B cell (primary cell): ENCODE measurements at regions not wholly inside any gene's neighbourhood (a gene's known extent, or its start where the extent isn't known, plus 50 kb on each side); places are given as distances from the start of the nearest gene placed in this dataset.

Source experiments
- ATAC-seq: fragments of 200-7000 bp; cut with Tn5 transposase; one replicate; pipeline ENCODE4 v1.10.0; 2021; ENCODE audit warnings: low read depth, mild to moderate bottlenecking, moderate number of reproducible peaks, moderate library complexity
- CTCF ChIA-PET: fragments of 350-600 bp; sonication (Branson Sonifier 250); formaldehyde crosslinking; loops from one replicate; lab custom pipeline; 2021; ENCODE audit warnings: antibody characterized with exemption, inconsistent platforms; lab: Charles Lee
- POLR2A ChIA-PET: fragments of 350-600 bp; sonication (Branson Sonifier 250); formaldehyde crosslinking; loops from one replicate; lab custom pipeline; 2021; ENCODE audit warnings: antibody characterized with exemption; lab: Charles Lee
- DNase-seq: peaks from one replicate; pipeline ENCODE4 v3.0.0; 2013
- H2AFZ ChIP-seq: 2 replicates; pipeline ENCODE4 v1.6.1; 2012; ENCODE audit warnings: mild to moderate bottlenecking, low read depth, low read length; ENCODE audit not compliant: insufficient read depth, poor library complexity, severe bottlenecking
- H3K27ac ChIP-seq, 2 donors: 1 replicate in 1 of 2; 2 replicates in 1 of 2; pipeline ENCODE4 v1.5.1; 2012 to 2013; ENCODE audit warnings: low read length in 2 of 2, mild to moderate bottlenecking in 2 of 2, moderate library complexity in 1 of 2
- H3K27me3 ChIP-seq, 4 experiments: fragments of 200-600 bp in 1 of 4; sonication (generic) in 1 of 4; replicated peaks in 1 of 4; 1 replicate in 2 of 4; 2 replicates in 2 of 4; pipeline versions ENCODE4 v1.6.1 to v1.7.0; 2013 to 2016; ENCODE audit warnings: low read length in 3 of 4, mild to moderate bottlenecking in 2 of 4, mixed read lengths in 1 of 4, moderate library complexity in 1 of 4; ENCODE audit not compliant: insufficient read depth in 4 of 4, control insufficient read depth in 3 of 4; ENCODE audit errors: control extremely low read depth in 1 of 4
- H3K36me3 ChIP-seq, 2 experiments: replicated peaks in 1 of 2; 1 replicate in 1 of 2; 2 replicates in 1 of 2; pipeline versions ENCODE4 v1.6.1 to v1.7.1; 2013; ENCODE audit warnings: low read length in 1 of 2; ENCODE audit not compliant: insufficient read depth in 2 of 2, control insufficient read depth in 1 of 2; ENCODE audit errors: control extremely low read depth in 1 of 2, extremely low read depth in 1 of 2
- H3K4me1 ChIP-seq, 2 donors: fragments of 200-600 bp in 1 of 2; sonication (generic) in 1 of 2; 1 replicate in 1 of 2; 2 replicates in 1 of 2; pipeline versions ENCODE4 v1.5.1 to v1.6.1; 2013 to 2017; ENCODE audit warnings: low read length in 2 of 2; ENCODE audit not compliant: control insufficient read depth in 2 of 2, insufficient read depth in 2 of 2
- H3K4me2 ChIP-seq: replicated peaks from 2 replicates; pipeline ENCODE3; 2012; ENCODE audit warnings: mild to moderate bottlenecking, low read depth, low read length; ENCODE audit not compliant: poor library complexity, severe bottlenecking
- H3K4me3 ChIP-seq, 5 experiments: fragments of 200-600 bp in 1 of 5; sonication (generic) in 1 of 5; 1 replicate in 3 of 5; 2 replicates in 2 of 5; pipeline versions ENCODE4 v1.5.1 to v1.7.0; 2011 to 2016; ENCODE audit warnings: low read length in 4 of 5, mild to moderate bottlenecking in 4 of 5, low read depth in 2 of 5, control low read depth in 1 of 5, moderate library complexity in 1 of 5; ENCODE audit not compliant: insufficient read depth in 1 of 5; ENCODE audit errors: control extremely low read depth in 1 of 5, extremely low read depth in 1 of 5
- H3K79me2 ChIP-seq: fragments of 200-600 bp; sonication (generic); one replicate; pipeline ENCODE4 v1.6.0; 2016; ENCODE audit warnings: low read length; ENCODE audit not compliant: control insufficient read depth, insufficient read depth
- H3K9ac ChIP-seq: fragments of 200-600 bp; sonication (generic); 2 replicates; pipeline ENCODE4 v1.6.1; 2017; ENCODE audit warnings: mild to moderate bottlenecking, low read length, moderate library complexity
- H3K9me3 ChIP-seq, 3 donors: one replicate each; pipeline versions ENCODE4 v1.6.1 to v1.7.1; 2013; ENCODE audit warnings: low read length in 2 of 3; ENCODE audit not compliant: control insufficient read depth in 2 of 3, insufficient read depth in 1 of 3; ENCODE audit errors: control extremely low read depth in 1 of 3
- H4K20me1 ChIP-seq: 2 replicates; pipeline ENCODE4 v1.6.0; 2012; ENCODE audit warnings: mild to moderate bottlenecking, low read length; ENCODE audit not compliant: insufficient read depth, control insufficient read depth, poor library complexity, severe bottlenecking
- H3K27ac Mint-ChIP-seq: one replicate; pipeline ENCODE4 v1.8.0; 2021; ENCODE audit warnings: mixed read lengths
- H3K27me3 Mint-ChIP-seq: one replicate; pipeline ENCODE4 v1.8.0; 2021; ENCODE audit warnings: mixed read lengths
- H3K4me1 Mint-ChIP-seq: one replicate; pipeline ENCODE4 v1.8.0; 2021; ENCODE audit warnings: mixed read lengths
- H3K4me3 Mint-ChIP-seq: one replicate; pipeline ENCODE4 v1.8.0; 2021; ENCODE audit warnings: mixed read lengths
- H3K9me3 Mint-ChIP-seq: one replicate; pipeline ENCODE4 v1.8.0; 2022; ENCODE audit warnings: mixed read lengths; ENCODE audit not compliant: insufficient read depth
- EZH2 ChIP-seq: IDR thresholded peaks from 2 replicates; pipeline ENCODE4 v1.6.1; 2012; ENCODE audit warnings: borderline replicate concordance, low read depth, mild to moderate bottlenecking, moderate library complexity, low read length; ENCODE audit not compliant: insufficient read depth, poor library complexity, severe bottlenecking
- WGBS: methylation state at CpG from one replicate; pipeline ENCODE4 v1.1.5; 2013; ENCODE audit warnings: missing lambda C conversion rate; ENCODE audit not compliant: insufficient coverage; 5-methylcytosine and 5-hydroxymethylcytosine counted together
- intact Hi-C: fragments of 100-400 bp; cut with micrococcal nuclease; formaldehyde crosslinking; loops from one replicate; pipeline ENCODE4 v1.10.0; 2022
- TF ChIP-seq, protein P1 (sequence below): fragments of 200-600 bp; IDR thresholded peaks from one replicate; pipeline ENCODE4 v1.8.0; 2022; ENCODE audit warnings: antibody characterized with exemption, mild to moderate bottlenecking

DNA sequence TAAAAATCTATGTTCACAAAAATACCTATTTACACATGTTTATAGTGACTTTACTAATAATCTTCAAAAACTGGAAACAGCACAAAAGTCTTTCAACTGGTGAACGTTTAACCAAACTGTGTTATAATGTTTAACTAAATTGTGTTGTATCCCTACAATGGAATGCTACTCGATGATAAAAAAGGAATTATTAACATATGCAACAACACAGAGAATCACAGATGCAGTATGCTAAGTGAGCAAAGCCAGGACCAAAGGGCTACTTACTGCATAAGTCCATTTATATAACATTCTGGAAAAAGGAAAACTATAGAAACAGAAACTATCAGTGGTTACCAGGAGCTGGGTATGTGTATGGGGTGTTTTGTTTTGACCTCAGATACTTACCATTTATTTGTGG is 602.2 kb upstream of the BTBD3 start:
- ChIA-PET POLR2A (no interaction called here), CTCF (no interaction called here)
- Histone ChIP-seq H2AFZ (no peak overlapping the region), H3K4me3 (no peak overlapping the region), H3K79me2 (no peaks in the 10 kb centered on the region), H3K27ac (no peak overlapping the region), H3K9me3 (peaks cover 0 to 1% (median 0%) of the 10 kb centered on the region in 3 donors), H4K20me1 (no peaks in the 10 kb centered on the region), H3K4me2 (no peak overlapping the region), H3K36me3 (no peaks in the 10 kb centered on the region), H3K27me3 (no peaks in the 10 kb centered on the region), H3K4me1 (no peaks in the 10 kb centered on the region), H3K9ac (no peak overlapping the region)
- WGBS = no CpG with 5 or more reads among the region's 2 CpGs
- Mint-ChIP-seq H3K9me3 (peaks cover 9% of the 10 kb centered on the region), H3K4me1 (no peaks in the 10 kb centered on the region), H3K27me3 (no peaks in the 10 kb centered on the region), H3K4me3 (no peak overlapping the region), H3K27ac (no peak overlapping the region)
- ATAC-seq = no peak
- intact Hi-C loops = no loop called here
- no peak for TF ChIP-seq EZH2
- TF ChIP-seq, protein P1, sequence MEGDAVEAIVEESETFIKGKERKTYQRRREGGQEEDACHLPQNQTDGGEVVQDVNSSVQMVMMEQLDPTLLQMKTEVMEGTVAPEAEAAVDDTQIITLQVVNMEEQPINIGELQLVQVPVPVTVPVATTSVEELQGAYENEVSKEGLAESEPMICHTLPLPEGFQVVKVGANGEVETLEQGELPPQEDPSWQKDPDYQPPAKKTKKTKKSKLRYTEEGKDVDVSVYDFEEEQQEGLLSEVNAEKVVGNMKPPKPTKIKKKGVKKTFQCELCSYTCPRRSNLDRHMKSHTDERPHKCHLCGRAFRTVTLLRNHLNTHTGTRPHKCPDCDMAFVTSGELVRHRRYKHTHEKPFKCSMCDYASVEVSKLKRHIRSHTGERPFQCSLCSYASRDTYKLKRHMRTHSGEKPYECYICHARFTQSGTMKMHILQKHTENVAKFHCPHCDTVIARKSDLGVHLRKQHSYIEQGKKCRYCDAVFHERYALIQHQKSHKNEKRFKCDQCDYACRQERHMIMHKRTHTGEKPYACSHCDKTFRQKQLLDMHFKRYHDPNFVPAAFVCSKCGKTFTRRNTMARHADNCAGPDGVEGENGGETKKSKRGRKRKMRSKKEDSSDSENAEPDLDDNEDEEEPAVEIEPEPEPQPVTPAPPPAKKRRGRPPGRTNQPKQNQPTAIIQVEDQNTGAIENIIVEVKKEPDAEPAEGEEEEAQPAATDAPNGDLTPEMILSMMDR = no peak
- DNase-seq = no peak

DNA sequence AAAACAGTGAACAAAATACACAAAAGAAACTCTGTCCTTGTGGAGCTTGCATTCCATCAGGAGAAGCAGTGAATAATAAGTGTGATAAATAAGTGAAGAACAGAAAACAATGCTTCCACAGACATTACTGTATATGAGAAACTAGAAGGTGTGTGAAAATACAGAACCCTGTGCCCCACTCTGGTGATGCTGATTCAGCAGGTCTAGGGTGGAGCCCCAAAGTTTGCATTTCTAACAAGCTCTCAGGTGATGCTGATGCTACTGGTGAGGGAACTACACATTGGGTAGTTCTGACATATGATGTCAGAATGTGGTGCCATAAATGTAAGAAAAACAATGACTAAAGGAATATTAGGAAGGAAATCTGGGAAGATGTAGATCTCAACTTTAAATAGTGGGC is 601.4 kb upstream of the BTBD3 start:
- intact Hi-C loops = no loop called here
- Histone ChIP-seq H3K79me2 (no peaks in the 10 kb centered on the region), H3K9me3 (peaks cover 0 to 1% (median 0%) of the 10 kb centered on the region in 3 donors), H3K9ac (no peak overlapping the region), H3K4me3 (no peak overlapping the region), H3K27me3 (no peaks in the 10 kb centered on the region), H2AFZ (no peak overlapping the region), H3K36me3 (no peaks in the 10 kb centered on the region), H3K4me2 (no peak overlapping the region), H3K27ac (no peak overlapping the region), H4K20me1 (no peaks in the 10 kb centered on the region), H3K4me1 (no peaks in the 10 kb centered on the region)
- Mint-ChIP-seq H3K9me3 (peaks cover 10% of the 10 kb centered on the region), H3K4me3 (no peak overlapping the region), H3K27me3 (no peaks in the 10 kb centered on the region), H3K27ac (no peak overlapping the region), H3K4me1 (no peaks in the 10 kb centered on the region)
- no peak for ATAC-seq
- TF ChIP-seq EZH2 = no peak
- TF ChIP-seq, protein P1 = no peak
- CTCF ChIA-PET = no interaction called here
- POLR2A ChIA-PET = no interaction called here
- no peak for DNase-seq
